Adrenal gland (tissue), 9 donors: ENCODE measurements at regions not wholly inside any gene's neighbourhood (a gene's known extent, or its start where the extent isn't known, plus 50 kb on each side); places are given as distances from the start of the nearest gene placed in this dataset.
"Not testable (repeated sequence)": the region's sequence is repeated elsewhere in the genome, so short reads cannot be mapped to it uniquely, and the experiment has no call there.

ENCODE experiments used
- DNase-seq, 7 donors: peaks; one replicate each; pipeline ENCODE4 v3.0.0-alpha.2; 2019 to 2020
- H3K27ac ChIP-seq, 5 donors: fragments of 200-600 bp; sonication (generic) in 4 of 5; 1 replicate in 3 of 5; 2 replicates in 2 of 5; pipeline versions ENCODE4 v1.5.1 to v1.8.0; 2016 to 2020; ENCODE audit warnings: mild to moderate bottlenecking in 1 of 5
- H3K27me3 ChIP-seq: fragments of 200-600 bp; 2 replicates; pipeline ENCODE4 v1.8.0; 2021
- H3K36me3 ChIP-seq, 2 donors: fragments of 200-600 bp; replicated peaks in 1 of 2; 1 replicate in 1 of 2; 2 replicates in 1 of 2; pipeline versions ENCODE4 v1.5.1 to v1.8.0; 2018 to 2022
- H3K4me1 ChIP-seq, 2 donors: fragments of 200-600 bp; replicated peaks in 1 of 2; 1 replicate in 1 of 2; 2 replicates in 1 of 2; pipeline versions ENCODE4 v1.5.1 to v1.8.0; 2018 to 2021
- H3K4me3 ChIP-seq, 4 donors: fragments of 200-600 bp; sonication (generic) in 3 of 4; one replicate each; pipeline ENCODE4 v1.5.1; 2016 to 2018
- H3K9me3 ChIP-seq, 3 donors: fragments of 200-600 bp; sonication (generic) in 1 of 3; replicated peaks in 1 of 3; 1 replicate in 2 of 3; 2 replicates in 1 of 3; pipeline versions ENCODE4 v1.5.1 to v1.8.0; 2016 to 2021
- POLR2A ChIP-seq, 2 donors: fragments of 450-650 bp; IDR thresholded peaks; one replicate each; pipeline ENCODE4 v1.6.1; 2017; ENCODE audit warnings: antibody characterized with exemption in 2 of 2, mild to moderate bottlenecking in 2 of 2, moderate library complexity in 1 of 2
- WGBS, 4 donors: extraction: QIAGEN DNeasy Blood & Tissue Kit in 2 of 4; methylation state at CpG; one replicate each; pipeline versions ENCODE4 v1.1.5 to v1.1.7; 2013 to 2017; 5-methylcytosine and 5-hydroxymethylcytosine counted together
- intact Hi-C, 2 donors: fragments of 100-400 bp; cut with DNase I; formaldehyde crosslinking; loops; one replicate each; pipeline versions ENCODE4 v1.14.1 to v1.15.0; 2022 to 2023
- TF ChIP-seq, protein P1 (sequence below), 6 experiments: fragments of 450-650 bp in 4 of 6; fragments of 200-600 bp in 2 of 6; sonication (generic) in 1 of 6; IDR thresholded peaks; 1 replicate in 5 of 6; 2 replicates in 1 of 6; pipeline versions ENCODE4 v1.5.1 to v1.8.0; 2016 to 2021; ENCODE audit warnings: antibody characterized with exemption in 6 of 6, mild to moderate bottlenecking in 2 of 6, moderate library complexity in 1 of 6
- donor health status: healthy with polysubstance abuse.
- donor health status: Bipolar disorder and iron deficiency.
- donor health status: DM: yes; HTN: yes; CAD: no.
- donor health status: DM: no; HTN: no; CAD: no.
- donor health status: DM: no; HTN: no; CAD: no.

DNA sequence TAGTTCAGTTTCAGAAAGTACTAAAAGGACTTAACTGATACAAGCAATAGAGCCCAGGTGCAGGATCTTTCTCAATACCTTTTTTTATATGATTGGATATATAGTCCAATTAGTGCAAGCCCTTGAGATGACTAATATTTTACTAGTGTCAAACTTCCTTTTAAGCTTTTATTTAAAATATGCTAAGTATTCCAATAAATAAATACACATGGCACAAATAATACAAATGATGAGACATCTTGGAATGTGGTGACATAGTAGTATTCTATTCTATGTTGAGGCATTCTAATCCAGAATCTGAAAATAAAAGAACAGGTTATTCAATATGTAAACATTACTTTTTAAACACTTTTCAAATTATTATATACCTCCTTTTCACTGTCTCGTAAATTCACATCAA lies 670.0 kb downstream of the SI start:
- Histone ChIP-seq H3K27ac (no peak overlapping the region), H3K9me3 (no peaks in the 10 kb centered on the region), H3K36me3 (no peaks in the 10 kb centered on the region), H3K27me3 (no peaks in the 10 kb centered on the region), H3K4me1 (no peaks in the 10 kb centered on the region), H3K4me3 (no peak overlapping the region)
- no peak for TF ChIP-seq POLR2A (IDR thresholded peaks at IDR 0.05)
- TF ChIP-seq, protein P1, sequence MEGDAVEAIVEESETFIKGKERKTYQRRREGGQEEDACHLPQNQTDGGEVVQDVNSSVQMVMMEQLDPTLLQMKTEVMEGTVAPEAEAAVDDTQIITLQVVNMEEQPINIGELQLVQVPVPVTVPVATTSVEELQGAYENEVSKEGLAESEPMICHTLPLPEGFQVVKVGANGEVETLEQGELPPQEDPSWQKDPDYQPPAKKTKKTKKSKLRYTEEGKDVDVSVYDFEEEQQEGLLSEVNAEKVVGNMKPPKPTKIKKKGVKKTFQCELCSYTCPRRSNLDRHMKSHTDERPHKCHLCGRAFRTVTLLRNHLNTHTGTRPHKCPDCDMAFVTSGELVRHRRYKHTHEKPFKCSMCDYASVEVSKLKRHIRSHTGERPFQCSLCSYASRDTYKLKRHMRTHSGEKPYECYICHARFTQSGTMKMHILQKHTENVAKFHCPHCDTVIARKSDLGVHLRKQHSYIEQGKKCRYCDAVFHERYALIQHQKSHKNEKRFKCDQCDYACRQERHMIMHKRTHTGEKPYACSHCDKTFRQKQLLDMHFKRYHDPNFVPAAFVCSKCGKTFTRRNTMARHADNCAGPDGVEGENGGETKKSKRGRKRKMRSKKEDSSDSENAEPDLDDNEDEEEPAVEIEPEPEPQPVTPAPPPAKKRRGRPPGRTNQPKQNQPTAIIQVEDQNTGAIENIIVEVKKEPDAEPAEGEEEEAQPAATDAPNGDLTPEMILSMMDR (IDR thresholded peaks at IDR 0.05): no peak
- DNase-seq: no peak
- WGBS, 4 donors: 78 to 88% (median 80%) methylated on average over 1 of the region's 1 CpG
- intact Hi-C loops: no loop called here

DNA sequence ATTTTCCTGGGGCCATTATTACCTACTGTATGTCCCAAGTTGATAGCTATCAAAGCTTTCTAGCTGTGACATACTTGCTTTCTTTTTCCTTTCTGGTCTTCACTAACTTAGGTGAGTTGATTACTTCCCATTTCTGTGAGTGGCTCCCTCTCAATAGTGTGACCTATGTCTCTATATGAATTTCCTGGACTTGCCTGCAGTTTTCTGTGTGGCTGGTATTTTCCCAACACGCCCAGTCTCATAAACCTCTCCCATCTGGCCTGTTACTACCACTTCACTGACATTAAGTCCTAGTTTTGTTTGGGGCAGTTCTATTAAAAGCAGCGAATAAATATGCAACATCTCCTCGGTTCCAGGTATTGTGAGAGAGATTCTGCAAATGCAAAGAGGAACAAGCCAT lies 671.2 kb downstream of the SI start:
- Histone ChIP-seq H3K27me3 (no peaks in the 10 kb centered on the region), H3K27ac (no peak overlapping the region), H3K4me1 (no peaks in the 10 kb centered on the region), H3K4me3 (no peak overlapping the region), H3K9me3 (no peaks in the 10 kb centered on the region), H3K36me3 (no peaks in the 10 kb centered on the region)
- WGBS, 4 donors: 61 to 68% (median 66%) methylated on average over 3 of the region's 3 CpGs
- intact Hi-C loops: no loop called here
- DNase-seq: no peak
- TF ChIP-seq POLR2A (IDR thresholded peaks at IDR 0.05): no peak
- TF ChIP-seq, protein P1 (IDR thresholded peaks at IDR 0.05): no peak

DNA sequence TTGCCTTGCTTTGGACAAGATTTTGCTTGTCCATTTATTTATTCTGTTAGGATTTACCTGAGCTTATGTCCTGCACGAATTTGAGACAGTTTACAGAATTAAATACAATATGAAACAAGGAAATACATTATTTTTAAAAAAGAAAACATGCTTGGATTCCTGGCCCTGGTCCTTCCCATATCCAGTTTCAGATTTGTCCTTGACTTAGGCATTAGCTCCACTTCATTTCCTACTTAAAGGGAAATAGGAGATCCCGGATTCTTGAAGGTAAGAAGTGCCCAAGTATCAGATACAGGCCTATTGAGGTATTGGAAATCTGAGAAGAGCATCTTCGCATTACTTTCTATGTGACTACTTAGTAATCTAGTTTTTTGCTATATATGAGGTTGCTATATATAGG lies 672.0 kb downstream of the SI start:
- intact Hi-C loops: no loop called here
- Histone ChIP-seq H3K36me3 (no peaks in the 10 kb centered on the region), H3K4me1 (no peaks in the 10 kb centered on the region), H3K9me3 (no peaks in the 10 kb centered on the region), H3K4me3 (no peak overlapping the region), H3K27me3 (no peaks in the 10 kb centered on the region), H3K27ac (no peak overlapping the region)
- WGBS, 4 donors: 47 to 79% (median 61%) methylated on average over 3 of the region's 3 CpGs
- DNase-seq: no peak
- TF ChIP-seq, protein P1 (IDR thresholded peaks at IDR 0.05): no peak
- TF ChIP-seq POLR2A (IDR thresholded peaks at IDR 0.05): no peak

DNA sequence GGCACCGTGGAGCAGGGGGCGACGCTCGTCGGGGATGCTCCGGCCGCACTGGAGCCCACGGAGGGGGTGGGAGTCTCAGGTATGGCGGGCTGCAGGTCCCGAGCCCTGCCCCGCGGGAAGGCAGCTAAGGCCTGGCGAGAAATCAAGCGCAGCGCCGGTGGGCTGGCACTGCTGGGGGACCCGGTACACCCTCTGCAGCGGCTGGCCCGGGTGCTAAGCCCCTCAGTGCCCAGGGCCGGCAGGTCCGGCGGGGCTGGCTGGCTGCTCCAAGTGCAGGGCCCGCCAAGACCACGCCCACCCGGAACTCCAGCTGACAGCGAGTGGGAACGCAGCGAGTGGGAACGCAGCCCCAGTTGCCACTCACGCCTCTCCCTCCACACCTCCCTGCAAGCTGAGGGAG lies 676.4 kb downstream of the SI start:
- no peaks in the 10 kb centered on the region for H3K27me3 ChIP-seq
- H3K4me3 ChIP-seq: no peak overlapping the region
- 75 to 92% (median 89%) methylated on average over 9 to 30 of the region's 30 CpGs for WGBS, 4 donors
- intact Hi-C loops: no loop called here
- H3K36me3 ChIP-seq: no peaks in the 10 kb centered on the region
- no peaks in the 10 kb centered on the region for H3K9me3 ChIP-seq
- DNase-seq: no peak
- no peak for TF ChIP-seq POLR2A (IDR thresholded peaks at IDR 0.05)
- TF ChIP-seq, protein P1 (IDR thresholded peaks at IDR 0.05): no peak
- H3K27ac ChIP-seq: no peak overlapping the region
- H3K4me1 ChIP-seq: no peaks in the 10 kb centered on the region

DNA sequence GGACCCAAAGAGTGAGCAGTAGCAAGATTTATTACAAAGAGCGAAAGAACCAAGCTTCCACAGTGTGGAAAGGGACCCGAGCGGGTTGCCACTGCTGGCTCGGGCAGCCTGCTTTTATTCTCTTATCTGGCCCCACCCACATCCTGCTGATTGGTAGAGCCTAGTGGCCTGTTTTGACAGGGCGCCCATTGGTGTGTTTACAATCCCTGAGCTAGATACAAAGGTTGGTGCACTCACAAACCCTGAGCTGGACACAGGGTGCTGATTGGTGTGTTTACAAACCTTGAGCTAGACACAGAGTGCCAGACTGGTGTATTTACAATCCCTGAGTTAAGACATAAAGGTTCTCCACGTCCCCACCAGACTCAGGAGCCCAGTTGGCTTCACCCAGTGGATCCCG lies 676.9 kb downstream of the SI start:
- H3K4me1 ChIP-seq, H3K27me3 ChIP-seq, intact Hi-C loops, DNase-seq, H3K4me3 ChIP-seq, H3K9me3 ChIP-seq, H3K36me3 ChIP-seq, H3K27ac ChIP-seq: not testable (repeated sequence)
- 65 to 95% (median 85%) methylated on average over 4 to 7 of the region's 7 CpGs for WGBS, 4 donors
